ENCODE measurements at regions not wholly inside any gene's neighbourhood (a gene's known extent, or its start where the extent isn't known, plus 50 kb on each side); places are given as distances from the start of the nearest gene placed in this dataset.

GRCh38 chr2:157194844-157195243 lies 62.7 kb upstream of the GALNT5 start:
- intact Hi-C loops (cut with micrococcal nuclease): loop anchor here (1.0 to 10.0 kb wide), 2 partner anchors 610 to 1822 kb away; no protein-coding TSS in a partner anchor
- H4K20me1 ChIP-seq (ENCODE audit: control insufficient read depth, insufficient read depth, low read length, poor library complexity, severe bottlenecking): no peaks in the 10 kb centered on the region

GRCh38 chr2:157196956-157197355 lies 60.5 kb upstream of the GALNT5 start:
- Histone ChIP-seq H3K4me2 (replicated peaks; ENCODE audit: low read depth, low read length, poor library complexity, severe bottlenecking) (no peak overlapping the region), H3K4me1 (ENCODE audit: control insufficient read depth in 2 of 2, insufficient read depth in 2 of 2, low read length in 2 of 2) (no peaks in the 10 kb centered on the region), H3K27me3 (replicated peaks in 1 of 4; ENCODE audit: control extremely low read depth in 1 of 4, control insufficient read depth in 3 of 4, insufficient read depth in 4 of 4, low read length in 3 of 4) (no peaks in the 10 kb centered on the region), H3K36me3 (replicated peaks in 1 of 2; ENCODE audit: control extremely low read depth in 1 of 2, control insufficient read depth in 1 of 2, extremely low read depth in 1 of 2, insufficient read depth in 2 of 2, low read length in 1 of 2) (no peaks in the 10 kb centered on the region), H3K9ac (ENCODE audit: low read length) (no peak overlapping the region), H3K27ac (ENCODE audit: low read length in 2 of 2) (no peak overlapping the region), H3K4me3 (ENCODE audit: control extremely low read depth in 1 of 5, extremely low read depth in 1 of 5, insufficient read depth in 1 of 5, low read depth in 2 of 5, low read length in 4 of 5) (no peak overlapping the region), H3K9me3 (ENCODE audit: control extremely low read depth in 1 of 3, control insufficient read depth in 2 of 3, insufficient read depth in 1 of 3, low read length in 2 of 3) (no peaks in the 10 kb centered on the region), H4K20me1 (ENCODE audit: control insufficient read depth, insufficient read depth, low read length, poor library complexity, severe bottlenecking) (no peaks in the 10 kb centered on the region), H3K79me2 (ENCODE audit: control insufficient read depth, insufficient read depth, low read length) (no peaks in the 10 kb centered on the region), H2AFZ (ENCODE audit: insufficient read depth, low read depth, low read length, poor library complexity, severe bottlenecking) (no peak overlapping the region)
- ATAC-seq (ENCODE audit: low read depth): no peak
- Mint-ChIP-seq H3K9me3 (ENCODE audit: insufficient read depth) (no peaks in the 10 kb centered on the region), H3K4me1 (no peaks in the 10 kb centered on the region), H3K4me3 (no peak overlapping the region), H3K27ac (no peak overlapping the region), H3K27me3 (no peaks in the 10 kb centered on the region)
- ChIA-PET CTCF (no interaction called here), POLR2A (no interaction called here)
- no peak for TF ChIP-seq CTCF (IDR thresholded peaks at IDR 0.05)
- no peak for TF ChIP-seq EZH2 (IDR thresholded peaks at IDR 0.05; ENCODE audit: borderline replicate concordance, insufficient read depth, low read depth, low read length, poor library complexity, severe bottlenecking)
- intact Hi-C loops (cut with micrococcal nuclease): loop anchor here (10.0 kb wide), 1 partner anchor 612 kb away; no protein-coding TSS in a partner anchor
- 80% methylated on average over 2 of the region's 7 CpGs for WGBS (ENCODE audit: insufficient coverage)
- no peak for DNase-seq

More at GRCh38 chr2:157194844-157195243, 62.7 kb upstream of the GALNT5 start:
- TF ChIP-seq EZH2 (IDR thresholded peaks at IDR 0.05; ENCODE audit: borderline replicate concordance, insufficient read depth, low read depth, low read length, poor library complexity, severe bottlenecking) (no peak), CTCF (IDR thresholded peaks at IDR 0.05) (no peak)
- H3K27me3 Mint-ChIP-seq: peaks cover 3% of the 10 kb centered on the region
- 100% methylated on average over 2 of the region's 4 CpGs for WGBS (ENCODE audit: insufficient coverage)
- Histone ChIP-seq H2AFZ (ENCODE audit: insufficient read depth, low read depth, low read length, poor library complexity, severe bottlenecking) (no peak overlapping the region), H3K27me3 (replicated peaks in 1 of 4; ENCODE audit: control extremely low read depth in 1 of 4, control insufficient read depth in 3 of 4, insufficient read depth in 4 of 4, low read length in 3 of 4) (no peaks in the 10 kb centered on the region), H3K4me3 (ENCODE audit: control extremely low read depth in 1 of 5, extremely low read depth in 1 of 5, insufficient read depth in 1 of 5, low read depth in 2 of 5, low read length in 4 of 5) (no peak overlapping the region), H3K9ac (ENCODE audit: low read length) (no peak overlapping the region), H3K79me2 (ENCODE audit: control insufficient read depth, insufficient read depth, low read length) (no peaks in the 10 kb centered on the region), H3K4me2 (replicated peaks; ENCODE audit: low read depth, low read length, poor library complexity, severe bottlenecking) (no peak overlapping the region), H3K9me3 (ENCODE audit: control extremely low read depth in 1 of 3, control insufficient read depth in 2 of 3, insufficient read depth in 1 of 3, low read length in 2 of 3) (no peaks in the 10 kb centered on the region), H3K36me3 (replicated peaks in 1 of 2; ENCODE audit: control extremely low read depth in 1 of 2, control insufficient read depth in 1 of 2, extremely low read depth in 1 of 2, insufficient read depth in 2 of 2, low read length in 1 of 2) (no peaks in the 10 kb centered on the region), H3K27ac (ENCODE audit: low read length in 2 of 2) (no peak overlapping the region), H3K4me1 (ENCODE audit: control insufficient read depth in 2 of 2, insufficient read depth in 2 of 2, low read length in 2 of 2) (no peaks in the 10 kb centered on the region)
- POLR2A ChIA-PET: no interaction called here
- no peak overlapping the region for H3K27ac Mint-ChIP-seq
- CTCF ChIA-PET: interaction anchor here (0.7 kb wide), 1 partner anchor 1818 kb away, joined by 3 read pairs; no protein-coding TSS in a partner anchor
- DNase-seq: no peak
- no peaks in the 10 kb centered on the region for H3K9me3 Mint-ChIP-seq (ENCODE audit: insufficient read depth)
- ATAC-seq (ENCODE audit: low read depth): no peak
- H3K4me1 Mint-ChIP-seq: no peaks in the 10 kb centered on the region
- H3K4me3 Mint-ChIP-seq: no peak overlapping the region

All from B cell (primary cell).